ENCODE measurements at regions not wholly inside any gene's neighbourhood (a gene's known extent, or its start where the extent isn't known, plus 50 kb on each side); places are given as distances from the start of the nearest gene placed in this dataset.

GRCh38 chr1:81430236-81430938, 370.3 kb upstream of the ADGRL2 start:
- no peak for DNase-seq
- Mint-ChIP-seq H3K4me1 (ENCODE audit: low read depth, unreplicated experiment) (peaks cover 7% of the 10 kb centered on the region), H3K36me3 (ENCODE audit: insufficient read depth, unreplicated experiment) (no peaks in the 10 kb centered on the region), H3K4me3 (ENCODE audit: unreplicated experiment) (no peak overlapping the region), H3K27ac (ENCODE audit: unreplicated experiment) (no peak overlapping the region), H3K27me3 (ENCODE audit: insufficient read depth, unreplicated experiment) (no peaks in the 10 kb centered on the region), H3K9me3 (ENCODE audit: unreplicated experiment) (no peaks in the 10 kb centered on the region)
- TF ChIP-seq CTCF (IDR thresholded peaks at IDR 0.05; ENCODE audit: insufficient read depth in 1 of 2, low read depth in 1 of 2, low read length in 1 of 2, severe bottlenecking in 1 of 2, unreplicated experiment in 1 of 2): no peak
- ChIA-PET CTCF (no interaction called here), POLR2A (no interaction called here)
- no TSS peak for BruUV-seq (replicated peaks)
- Histone ChIP-seq H3K36me3 (ENCODE audit: control insufficient read depth, insufficient read depth, low read length) (no peaks in the 10 kb centered on the region), H3K27me3 (replicated peaks; ENCODE audit: control insufficient read depth, insufficient read depth, low read length) (no peaks in the 10 kb centered on the region), H3K4me1 (no peaks in the 10 kb centered on the region), H3K9me3 (no peaks in the 10 kb centered on the region), H3K4me3 (ENCODE audit: low read depth, low read length) (no peak overlapping the region)
- intact Hi-C loops (cut with micrococcal nuclease; ENCODE audit: unreplicated experiment): no loop called here

- POLR2A ChIA-PET: no interaction called here
- no TSS peak for BruUV-seq (replicated peaks)
Measured at GRCh38 chr1:81428998-81429397, 371.7 kb upstream of the ADGRL2 start.

GRCh38 chr1:81424816-81425215, 375.9 kb upstream of the ADGRL2 start:
- Histone ChIP-seq H3K27me3 (replicated peaks; ENCODE audit: control insufficient read depth, insufficient read depth, low read length) (no peaks in the 10 kb centered on the region), H3K4me3 (ENCODE audit: low read depth, low read length) (no peak overlapping the region), H3K36me3 (ENCODE audit: control insufficient read depth, insufficient read depth, low read length) (no peaks in the 10 kb centered on the region), H3K9me3 (no peaks in the 10 kb centered on the region), H3K4me1 (no peaks in the 10 kb centered on the region)
- intact Hi-C loops (cut with micrococcal nuclease; ENCODE audit: unreplicated experiment): no loop called here
- Mint-ChIP-seq H3K36me3 (ENCODE audit: insufficient read depth, unreplicated experiment) (no peaks in the 10 kb centered on the region), H3K9me3 (ENCODE audit: unreplicated experiment) (no peaks in the 10 kb centered on the region), H3K27ac (ENCODE audit: unreplicated experiment) (no peak overlapping the region), H3K4me3 (ENCODE audit: unreplicated experiment) (no peak overlapping the region), H3K4me1 (ENCODE audit: low read depth, unreplicated experiment) (peaks cover 7% of the 10 kb centered on the region), H3K27me3 (ENCODE audit: insufficient read depth, unreplicated experiment) (no peaks in the 10 kb centered on the region)
- ChIA-PET POLR2A (no interaction called here), CTCF (no interaction called here)
- BruUV-seq (replicated peaks): no TSS peak
- no peak for TF ChIP-seq CTCF (IDR thresholded peaks at IDR 0.05; ENCODE audit: insufficient read depth in 1 of 2, low read depth in 1 of 2, low read length in 1 of 2, severe bottlenecking in 1 of 2, unreplicated experiment in 1 of 2)
- no peak for DNase-seq

More at GRCh38 chr1:81428998-81429397, 371.7 kb upstream of the ADGRL2 start:
- Mint-ChIP-seq H3K4me3 (ENCODE audit: unreplicated experiment) (no peak overlapping the region), H3K27ac (ENCODE audit: unreplicated experiment) (no peak overlapping the region), H3K9me3 (ENCODE audit: unreplicated experiment) (no peaks in the 10 kb centered on the region), H3K27me3 (ENCODE audit: insufficient read depth, unreplicated experiment) (no peaks in the 10 kb centered on the region), H3K4me1 (ENCODE audit: low read depth, unreplicated experiment) (peaks cover 7% of the 10 kb centered on the region), H3K36me3 (ENCODE audit: insufficient read depth, unreplicated experiment) (no peaks in the 10 kb centered on the region)
- no peaks in the 10 kb centered on the region for H3K9me3 ChIP-seq
- H3K4me1 ChIP-seq: no peaks in the 10 kb centered on the region
- CTCF ChIA-PET: no interaction called here
- TF ChIP-seq CTCF (IDR thresholded peaks at IDR 0.05; ENCODE audit: insufficient read depth in 1 of 2, low read depth in 1 of 2, low read length in 1 of 2, severe bottlenecking in 1 of 2, unreplicated experiment in 1 of 2): no peak
- no peaks in the 10 kb centered on the region for H3K36me3 ChIP-seq (ENCODE audit: control insufficient read depth, insufficient read depth, low read length)
- DNase-seq: no peak
- intact Hi-C loops (cut with micrococcal nuclease; ENCODE audit: unreplicated experiment): no loop called here
- no peaks in the 10 kb centered on the region for H3K27me3 ChIP-seq (replicated peaks; ENCODE audit: control insufficient read depth, insufficient read depth, low read length)
- H3K4me3 ChIP-seq (ENCODE audit: low read depth, low read length): no peak overlapping the region

Measured in Caco-2 (cell line).